Bone marrow (tissue), 2 donors: ENCODE measurements at regions not wholly inside any gene's neighbourhood (a gene's known extent, or its start where the extent isn't known, plus 50 kb on each side); places are given as distances from the start of the nearest gene placed in this dataset.
"Not testable (repeated sequence)": the region's sequence is repeated elsewhere in the genome, so short reads cannot be mapped to it uniquely, and the experiment has no call there.

ENCODE experiments used
- DNase-seq, 2 donors: peaks; one replicate each; lab custom pipeline; 2025; lab: John Stamatoyannopoulos, UW

GRCh38 chr13:34696741-34697140 lies 245.3 kb upstream of the NBEA start:
- no peak for DNase-seq

DNA sequence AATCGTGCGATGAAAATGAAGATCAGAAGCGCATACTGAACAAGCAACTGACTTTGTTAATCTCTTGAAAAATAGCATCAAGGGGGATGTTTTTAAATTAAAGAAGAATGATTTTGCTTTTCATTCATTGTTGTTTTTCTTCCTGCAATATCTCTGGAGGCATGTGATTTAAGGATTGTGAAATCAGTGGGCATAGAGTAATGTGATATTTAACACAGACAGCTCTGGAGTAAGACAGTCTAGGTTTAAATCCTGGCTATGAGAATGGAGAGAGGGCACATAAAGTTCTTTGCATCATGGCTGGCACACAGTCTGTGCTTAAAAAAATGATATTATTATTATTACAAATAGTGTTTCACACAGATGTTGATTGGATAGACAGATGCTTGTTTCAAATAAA lies 243.1 kb upstream of the NBEA start:
- DNase-seq = no peak

DNA sequence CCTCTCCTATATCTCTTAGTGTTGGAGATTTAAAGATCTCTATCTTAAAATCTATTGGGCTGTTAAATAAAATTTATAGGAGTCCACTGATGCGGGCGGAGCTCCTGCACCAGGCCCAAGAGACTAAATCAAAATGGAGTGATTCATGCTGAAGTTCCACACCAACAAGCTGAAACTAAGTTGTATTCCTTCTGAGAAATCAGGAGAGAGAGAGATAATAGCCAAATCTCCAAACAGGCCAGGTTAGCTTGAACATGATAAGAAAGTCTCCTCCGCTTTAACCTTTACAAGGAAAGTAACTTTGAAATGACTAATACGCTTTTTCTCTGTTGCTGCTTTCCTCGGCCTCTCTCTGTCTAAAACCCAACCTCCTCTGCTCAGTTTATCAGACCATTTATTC lies 241.9 kb upstream of the NBEA start:
- DNase-seq = no peak

DNA sequence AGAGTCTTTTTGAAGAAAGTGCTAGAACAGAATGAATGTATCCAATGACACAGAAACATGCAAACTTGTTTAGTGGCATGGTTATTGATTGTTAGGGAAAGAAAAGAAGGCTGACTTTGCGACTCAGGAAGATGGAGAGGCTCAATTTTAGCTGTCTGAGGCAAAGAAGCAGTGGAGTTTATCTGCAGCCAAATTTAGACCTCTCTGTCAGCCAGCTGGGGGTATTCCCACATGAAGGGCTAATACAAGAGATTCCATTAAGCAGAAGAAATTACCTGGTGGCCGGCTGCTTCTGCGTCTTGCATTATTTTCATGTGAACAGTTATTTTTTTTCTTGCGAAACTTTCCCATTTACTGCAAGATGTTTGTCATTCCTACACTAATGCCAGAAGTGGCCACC lies 240.2 kb upstream of the NBEA start:
- no peak for DNase-seq

- DNase-seq = no peak
Observed at GRCh38 chr13:34708566-34709313, 233.3 kb upstream of the NBEA start.

DNA sequence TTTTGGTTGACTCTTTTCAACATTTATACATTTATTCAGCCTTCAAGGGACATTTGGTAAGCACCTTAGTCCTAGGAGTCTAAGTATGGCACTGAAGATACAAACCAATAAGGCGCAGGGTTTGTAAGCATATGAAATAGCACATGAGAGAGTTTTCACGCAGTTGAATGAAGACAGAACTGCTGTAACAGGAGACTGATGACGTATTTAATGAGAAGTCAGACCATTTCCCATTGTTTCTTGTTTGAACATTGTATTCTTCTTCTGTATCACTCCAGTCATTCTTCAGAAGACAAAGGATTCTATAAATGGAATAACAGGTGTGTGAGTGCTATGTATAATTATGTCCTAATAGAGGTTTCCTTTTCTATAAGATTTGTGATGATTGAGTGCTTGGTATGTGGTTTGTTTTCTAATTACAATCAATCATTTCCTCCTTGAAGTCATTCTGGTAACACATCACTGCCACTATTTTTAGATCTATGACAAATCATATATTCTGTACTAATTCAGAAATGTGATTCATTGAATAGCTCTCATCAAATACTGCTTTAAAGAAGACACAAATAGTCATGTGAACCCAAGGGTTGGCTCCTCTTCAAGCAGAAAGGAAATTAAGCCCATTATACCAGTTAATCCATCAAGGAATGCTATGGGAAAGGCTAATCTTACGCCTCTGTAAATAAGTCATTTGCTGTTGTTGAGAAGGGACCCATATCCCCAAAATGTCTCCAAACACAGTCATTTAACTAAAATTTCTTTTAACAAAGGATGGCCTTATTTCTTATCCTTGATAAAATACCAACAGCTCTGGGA lies 222.8 kb upstream of the NBEA start:
- no peak for DNase-seq

GRCh38 chr13:34720618-34721017 lies 221.5 kb upstream of the NBEA start:
- no peak for DNase-seq

- no peak for DNase-seq
Observed at GRCh38 chr13:34721631-34722595, 220.2 kb upstream of the NBEA start.

- DNase-seq = no peak
Observed at GRCh38 chr13:34722922-34723321, 219.1 kb upstream of the NBEA start.

GRCh38 chr13:34730961-34731360 lies 211.1 kb upstream of the NBEA start:
- no peak for DNase-seq

DNA sequence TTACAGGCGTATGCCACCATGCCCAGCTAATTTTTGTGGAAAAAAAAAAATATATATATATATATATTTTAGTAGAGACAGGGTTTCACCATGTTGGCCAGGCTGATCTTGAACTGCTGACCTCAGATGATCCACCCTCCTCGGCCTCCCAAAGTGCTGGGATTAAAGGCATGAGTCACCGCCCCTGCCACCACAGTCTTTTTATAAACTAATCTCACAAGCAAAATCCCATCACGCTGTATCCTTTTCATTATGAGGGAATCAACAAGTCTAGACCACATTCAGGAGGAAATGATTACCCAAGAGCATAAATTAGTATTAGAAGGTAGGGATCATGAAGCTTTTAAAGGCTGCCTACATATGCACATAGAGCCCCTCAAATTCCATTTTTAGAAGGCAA lies 210.6 kb upstream of the NBEA start:
- DNase-seq = no peak

DNA sequence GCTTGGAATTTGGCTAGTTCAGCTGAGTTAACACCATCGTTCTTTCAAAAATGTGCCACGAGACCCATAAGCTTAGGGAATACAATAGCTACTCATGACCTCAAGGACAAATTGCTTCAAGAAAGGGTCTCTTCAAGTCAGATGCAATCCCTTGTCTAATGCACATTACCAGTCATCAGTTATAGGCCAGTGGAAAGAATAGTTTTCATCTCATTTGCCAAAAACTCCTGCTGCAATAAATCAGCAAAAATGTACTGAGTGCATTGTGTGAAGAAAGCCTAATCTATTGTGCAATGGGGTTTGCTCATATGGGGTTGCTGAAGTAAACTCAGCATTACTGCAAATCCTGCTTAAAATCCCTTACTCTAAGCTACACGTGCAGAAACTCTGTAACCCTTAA lies 208.3 kb upstream of the NBEA start:
- no peak for DNase-seq

DNA sequence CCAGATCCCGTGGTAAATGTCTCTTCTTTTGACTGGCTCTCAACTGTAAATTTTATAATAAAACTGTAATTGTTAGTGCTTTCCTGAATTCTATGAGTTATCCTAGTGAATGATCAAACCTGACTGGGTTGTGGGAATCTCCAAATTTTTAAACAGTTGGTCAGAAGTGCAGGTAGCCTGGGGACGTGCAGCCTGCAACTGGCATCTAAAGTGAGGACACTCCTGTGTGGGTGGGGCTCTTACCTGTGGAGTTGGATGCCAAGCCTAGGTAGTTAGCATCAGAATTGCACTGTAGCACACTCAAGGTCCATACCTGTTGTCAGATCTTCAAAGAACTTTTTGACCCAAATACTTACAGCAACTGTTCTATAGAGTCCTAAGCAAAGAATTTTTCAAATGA lies 207.1 kb upstream of the NBEA start:
- no peak for DNase-seq

- no peak for DNase-seq
Observed at GRCh38 chr13:34738254-34738992, 203.6 kb upstream of the NBEA start.

- not testable (repeated sequence) for DNase-seq
Observed at GRCh38 chr13:34747056-34747455, 195.0 kb upstream of the NBEA start.

- DNase-seq = no peak
Observed at GRCh38 chr13:34747507-34747906, 194.6 kb upstream of the NBEA start.

DNA sequence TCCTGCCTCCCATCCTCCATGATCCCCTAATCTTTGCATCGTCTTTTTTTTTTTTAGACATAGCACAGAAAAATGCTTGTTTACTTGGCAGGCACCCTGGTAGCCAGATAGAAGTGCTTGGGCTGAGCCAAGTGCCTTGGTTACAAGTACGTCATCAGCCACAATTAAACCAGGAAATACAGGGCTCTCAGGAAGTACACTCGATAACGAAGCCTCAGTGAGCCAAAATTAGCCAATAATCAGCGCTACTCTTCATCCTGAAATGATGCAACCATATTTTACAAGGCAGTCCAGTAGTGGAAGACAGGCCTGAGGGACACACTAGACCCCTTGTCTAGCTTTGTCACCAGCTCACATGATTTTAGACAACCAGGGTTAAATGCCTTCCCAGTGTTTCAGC lies 194.0 kb upstream of the NBEA start:
- no peak for DNase-seq

- no peak for DNase-seq
Observed at GRCh38 chr13:34748596-34748995, 193.5 kb upstream of the NBEA start.

DNA sequence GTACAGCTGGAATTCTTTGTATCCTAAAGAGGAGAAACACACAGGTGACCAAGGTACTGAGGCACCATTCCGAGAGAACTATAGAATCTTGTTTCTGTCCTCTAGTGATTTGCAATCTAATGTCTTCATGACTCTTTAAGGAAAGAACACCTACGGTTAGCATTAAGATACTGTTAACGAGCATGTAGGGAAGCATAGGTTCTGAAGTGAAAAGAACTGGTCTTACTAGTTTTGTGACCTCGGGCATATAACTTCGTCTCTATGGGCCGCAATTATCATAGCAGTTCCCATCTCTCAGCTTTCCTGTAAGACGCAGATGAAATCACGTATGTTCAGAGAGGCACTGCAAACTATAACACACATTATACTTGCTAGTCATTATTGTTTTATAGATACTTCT lies 193.0 kb upstream of the NBEA start:
- DNase-seq = no peak

GRCh38 chr13:34750078-34750931 lies 191.8 kb upstream of the NBEA start:
- DNase-seq = no peak

DNA sequence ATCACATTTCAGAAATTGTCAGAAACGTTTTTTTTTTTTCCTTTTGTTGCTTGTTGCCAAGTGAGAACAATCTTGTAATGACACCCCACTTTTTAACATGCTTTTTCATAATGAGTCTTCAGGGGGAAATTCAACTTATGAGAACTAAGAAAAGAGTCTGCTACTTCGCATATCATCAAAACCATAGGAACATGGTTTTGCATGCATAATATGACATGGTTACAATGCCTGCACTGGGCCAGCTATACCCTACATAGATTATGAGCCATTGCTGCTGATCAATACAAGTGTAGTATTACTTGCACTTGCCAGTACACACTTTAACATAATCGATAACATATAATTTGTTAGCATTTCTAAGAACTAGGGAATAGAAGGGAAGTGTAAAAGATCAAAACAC lies 191.0 kb upstream of the NBEA start:
- no peak for DNase-seq
